Smooth muscle cell (in vitro differentiated cells): ENCODE measurements at regions not wholly inside any gene's neighbourhood (a gene's known extent, or its start where the extent isn't known, plus 50 kb on each side); places are given as distances from the start of the nearest gene placed in this dataset.
"Not testable (repeated sequence)": the region's sequence is repeated elsewhere in the genome, so short reads cannot be mapped to it uniquely, and the experiment has no call there.

ENCODE experiments used
- DNase-seq: peaks from one replicate; lab custom pipeline; 2025; ENCODE audit not compliant: unreplicated experiment; lab: John Stamatoyannopoulos, UW
- H2AFZ ChIP-seq: fragments of 200-600 bp; sonication (generic); 2 replicates; pipeline ENCODE4 v1.6.0; 2016; ENCODE audit warnings: antibody characterized with exemption, low read depth, mild to moderate bottlenecking
- H3F3A ChIP-seq: fragments of 200-600 bp; sonication (generic); 2 replicates; pipeline ENCODE4 v1.6.0; 2017; ENCODE audit warnings: antibody characterized with exemption, low read depth
- H3K27ac ChIP-seq: fragments of 200-600 bp; sonication (generic); 2 replicates; pipeline ENCODE4 v1.5.1; 2016; ENCODE audit warnings: low read depth, mild to moderate bottlenecking
- H3K27me3 ChIP-seq: fragments of 200-600 bp; sonication (generic); 2 replicates; pipeline ENCODE4 v1.6.1; 2016; ENCODE audit warnings: low read depth, mild to moderate bottlenecking
- H3K36me3 ChIP-seq: fragments of 200-600 bp; sonication (generic); 2 replicates; pipeline ENCODE4 v1.5.1; 2016; ENCODE audit warnings: low read depth
- H3K4me1 ChIP-seq: fragments of 200-600 bp; sonication (generic); 2 replicates; pipeline ENCODE4 v1.5.1; 2016; ENCODE audit warnings: low read depth
- H3K4me2 ChIP-seq: fragments of 200-600 bp; sonication (generic); 2 replicates; pipeline ENCODE4 v1.6.0; 2016; ENCODE audit warnings: mild to moderate bottlenecking
- H3K4me3 ChIP-seq: fragments of 200-600 bp; sonication (generic); 2 replicates; pipeline ENCODE4 v1.5.1; 2016; ENCODE audit warnings: mild to moderate bottlenecking
- H3K79me2 ChIP-seq: fragments of 200-600 bp; sonication (generic); 2 replicates; pipeline ENCODE4 v1.6.0; 2016; ENCODE audit warnings: low read depth, mild to moderate bottlenecking
- H3K9ac ChIP-seq: fragments of 200-600 bp; sonication (generic); 2 replicates; pipeline ENCODE4 v1.6.0; 2016; ENCODE audit warnings: low read depth
- H3K9me3 ChIP-seq: fragments of 200-600 bp; sonication (generic); replicated peaks from 2 replicates; pipeline ENCODE4 v1.5.1; 2016; ENCODE audit warnings: low read depth
- H4K20me1 ChIP-seq: fragments of 200-600 bp; sonication (generic); 2 replicates; pipeline ENCODE4 v1.6.0; 2016; ENCODE audit warnings: low read depth
- CTCF ChIP-seq: fragments of 200-600 bp; sonication (generic); IDR thresholded peaks from 2 replicates; pipeline ENCODE4 v1.5.1; 2017; ENCODE audit warnings: borderline replicate concordance, mild to moderate bottlenecking, antibody characterized with exemption; ENCODE audit not compliant: insufficient read depth, poor library complexity, severe bottlenecking
- WGBS: methylation state at CpG from one replicate; pipeline ENCODE4 v1.1.7; 2016; ENCODE audit warnings: low lambda C conversion rate; 5-methylcytosine and 5-hydroxymethylcytosine counted together

GRCh38 chr12:131389054-131390013 lies 321.6 kb upstream of the SFSWAP start:
- Histone ChIP-seq H3K9me3 (no peaks in the 10 kb centered on the region), H2AFZ (no peak overlapping the region), H3K4me2 (no peak overlapping the region), H3K36me3 (no peaks in the 10 kb centered on the region), H3K4me1 (no peaks in the 10 kb centered on the region), H4K20me1 (no peaks in the 10 kb centered on the region), H3K27ac (no peak overlapping the region), H3K27me3 (peaks cover 4% of the 10 kb centered on the region), H3K79me2 (no peaks in the 10 kb centered on the region), H3K9ac (no peak overlapping the region), H3F3A (no peaks in the 10 kb centered on the region), H3K4me3 (no peak overlapping the region)
- 88% methylated on average over 11 of the region's 11 CpGs for WGBS
- no peak for TF ChIP-seq CTCF
- no peak for DNase-seq

GRCh38 chr12:131390412-131391334 lies 320.2 kb upstream of the SFSWAP start:
- Histone ChIP-seq H3K79me2 (no peaks in the 10 kb centered on the region), H3K4me1 (no peaks in the 10 kb centered on the region), H3K9ac (no peak overlapping the region), H3K4me2 (no peak overlapping the region), H3K4me3 (no peak overlapping the region), H3K27ac (no peak overlapping the region), H3K9me3 (no peaks in the 10 kb centered on the region), H4K20me1 (no peaks in the 10 kb centered on the region), H2AFZ (no peak overlapping the region), H3K27me3 (peaks cover 4% of the 10 kb centered on the region), H3F3A (no peaks in the 10 kb centered on the region), H3K36me3 (no peaks in the 10 kb centered on the region)
- TF ChIP-seq CTCF, result no peak
- DNase-seq, result no peak
- WGBS, result 77% methylated on average over 19 of the region's 19 CpGs

- H3K4me3 ChIP-seq, result no peak overlapping the region
- TF ChIP-seq CTCF, result no peak
- H3K4me1 ChIP-seq, result no peaks in the 10 kb centered on the region
- no peak overlapping the region for H3K27ac ChIP-seq
- H3K4me2 ChIP-seq, result no peak overlapping the region
- DNase-seq, result no peak
- no peaks in the 10 kb centered on the region for H3K9me3 ChIP-seq
- H3K9ac ChIP-seq, result no peak overlapping the region
- WGBS, result 85% methylated on average over 10 of the region's 10 CpGs
- H3F3A ChIP-seq, result no peaks in the 10 kb centered on the region
- no peaks in the 10 kb centered on the region for H3K36me3 ChIP-seq
- no peaks in the 10 kb centered on the region for H3K27me3 ChIP-seq
- H3K79me2 ChIP-seq, result no peaks in the 10 kb centered on the region
- H4K20me1 ChIP-seq, result no peaks in the 10 kb centered on the region
- no peak overlapping the region for H2AFZ ChIP-seq
These were observed 319.5 kb upstream of the SFSWAP start for GRCh38 chr12:131391399-131391798.

GRCh38 chr12:131394752-131395151 lies 316.1 kb upstream of the SFSWAP start:
- H3K9ac ChIP-seq, H4K20me1 ChIP-seq, DNase-seq, H3K27me3 ChIP-seq, H2AFZ ChIP-seq, H3K4me2 ChIP-seq, H3F3A ChIP-seq, H3K4me3 ChIP-seq, H3K9me3 ChIP-seq, H3K4me1 ChIP-seq, H3K36me3 ChIP-seq, H3K79me2 ChIP-seq, H3K27ac ChIP-seq: not testable (repeated sequence)
- 80% methylated on average over 11 of the region's 11 CpGs for WGBS

- not testable (repeated sequence) for H4K20me1 ChIP-seq, H3K27me3 ChIP-seq, H3K4me3 ChIP-seq, H3K4me2 ChIP-seq, H3K27ac ChIP-seq, H3K4me1 ChIP-seq, H3K79me2 ChIP-seq, H2AFZ ChIP-seq, H3F3A ChIP-seq, H3K36me3 ChIP-seq, H3K9me3 ChIP-seq, DNase-seq, H3K9ac ChIP-seq
- 87% methylated on average over 5 of the region's 5 CpGs for WGBS
These were observed 315.6 kb upstream of the SFSWAP start for GRCh38 chr12:131395209-131395684.
